Transverse colon (tissue), 4 donors: ENCODE measurements at regions not wholly inside any gene's neighbourhood (a gene's known extent, or its start where the extent isn't known, plus 50 kb on each side); places are given as distances from the start of the nearest gene placed in this dataset.

Source experiments
- EP300 ChIP-seq: sonication (generic); formaldehyde crosslinking; IDR thresholded peaks from one replicate; pipeline ENCODE4 v1.6.1; 2017; ENCODE audit warnings: antibody characterized with exemption, low read depth
- POLR2A ChIP-seq: fragments of 450-650 bp; IDR thresholded peaks from one replicate; pipeline ENCODE4 v1.6.1; 2016; ENCODE audit warnings: antibody characterized with exemption, mild to moderate bottlenecking, moderate library complexity
- POLR2AphosphoS5 ChIP-seq, 3 donors: sonication (generic); formaldehyde crosslinking; IDR thresholded peaks; one replicate each; pipeline ENCODE4 v1.6.1; 2016; ENCODE audit warnings: antibody characterized with exemption in 3 of 3
- TF ChIP-seq, protein P1 (sequence below), 5 experiments: fragments of 200-600 bp in 3 of 5; fragments of 450-650 bp in 2 of 5; sonication (generic) in 3 of 5; IDR thresholded peaks; 1 replicate in 2 of 5; 2 replicates in 3 of 5; pipeline ENCODE4 v1.5.1; 2016 to 2017; ENCODE audit warnings: antibody characterized with exemption in 5 of 5, inconsistent platforms in 3 of 5, mild to moderate bottlenecking in 2 of 5, moderate library complexity in 1 of 5

DNA sequence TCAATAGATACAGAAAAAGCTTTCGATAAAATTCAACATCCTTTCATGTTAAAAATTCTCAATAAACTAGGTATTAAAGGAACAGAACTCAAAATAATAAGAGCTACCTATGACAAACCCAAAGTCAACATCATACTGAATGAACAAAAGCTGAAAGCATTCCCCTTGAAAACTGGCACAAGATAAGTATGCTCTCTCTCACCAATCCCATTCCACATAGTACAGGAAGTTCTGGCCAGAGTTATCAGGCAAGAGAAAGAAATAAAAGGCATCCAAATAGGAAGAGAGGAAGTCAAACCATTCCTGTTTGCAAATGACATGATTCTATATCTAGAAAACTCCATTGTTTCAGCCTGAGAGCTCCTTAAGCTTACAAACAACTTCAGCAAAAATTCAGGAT, 1145.8 kb upstream of the DDX18 start:
- TF ChIP-seq, protein P1, sequence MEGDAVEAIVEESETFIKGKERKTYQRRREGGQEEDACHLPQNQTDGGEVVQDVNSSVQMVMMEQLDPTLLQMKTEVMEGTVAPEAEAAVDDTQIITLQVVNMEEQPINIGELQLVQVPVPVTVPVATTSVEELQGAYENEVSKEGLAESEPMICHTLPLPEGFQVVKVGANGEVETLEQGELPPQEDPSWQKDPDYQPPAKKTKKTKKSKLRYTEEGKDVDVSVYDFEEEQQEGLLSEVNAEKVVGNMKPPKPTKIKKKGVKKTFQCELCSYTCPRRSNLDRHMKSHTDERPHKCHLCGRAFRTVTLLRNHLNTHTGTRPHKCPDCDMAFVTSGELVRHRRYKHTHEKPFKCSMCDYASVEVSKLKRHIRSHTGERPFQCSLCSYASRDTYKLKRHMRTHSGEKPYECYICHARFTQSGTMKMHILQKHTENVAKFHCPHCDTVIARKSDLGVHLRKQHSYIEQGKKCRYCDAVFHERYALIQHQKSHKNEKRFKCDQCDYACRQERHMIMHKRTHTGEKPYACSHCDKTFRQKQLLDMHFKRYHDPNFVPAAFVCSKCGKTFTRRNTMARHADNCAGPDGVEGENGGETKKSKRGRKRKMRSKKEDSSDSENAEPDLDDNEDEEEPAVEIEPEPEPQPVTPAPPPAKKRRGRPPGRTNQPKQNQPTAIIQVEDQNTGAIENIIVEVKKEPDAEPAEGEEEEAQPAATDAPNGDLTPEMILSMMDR (IDR thresholded peaks at IDR 0.05): no peak
- no peak for TF ChIP-seq POLR2A
- no peak for TF ChIP-seq POLR2AphosphoS5 (IDR thresholded peaks at IDR 0.05)
- no peak for TF ChIP-seq EP300
